GM13977 (cell line): ENCODE measurements at regions not wholly inside any gene's neighbourhood (a gene's known extent, or its start where the extent isn't known, plus 50 kb on each side); places are given as distances from the start of the nearest gene placed in this dataset.
"Not testable (repeated sequence)": the region's sequence is repeated elsewhere in the genome, so short reads cannot be mapped to it uniquely, and the experiment has no call there.

Experiments
- DNase-seq: peaks from one replicate; pipeline ENCODE4 v3.0.0; 2012; ENCODE audit warnings: low spot score
- in situ Hi-C: fragments of 300-500 bp; cut with MboI; formaldehyde crosslinking; loops from one replicate; pipeline ENCODE4 v1.12.0; 2022; ENCODE audit warnings: low sequenced_read_pairs, low pct_unique_long_range_greater_than_20kb, mixed read lengths, inconsistent platforms; ENCODE audit not compliant: unreplicated experiment
- TF ChIP-seq, protein P1 (sequence below): IDR thresholded peaks from 2 replicates; pipeline ENCODE4 v1.5.1; 2012; ENCODE audit warnings: mild to moderate bottlenecking, control low read depth; ENCODE audit not compliant: insufficient read depth; ENCODE audit errors: extremely low read depth, missing control alignments

- TF ChIP-seq, protein P1, sequence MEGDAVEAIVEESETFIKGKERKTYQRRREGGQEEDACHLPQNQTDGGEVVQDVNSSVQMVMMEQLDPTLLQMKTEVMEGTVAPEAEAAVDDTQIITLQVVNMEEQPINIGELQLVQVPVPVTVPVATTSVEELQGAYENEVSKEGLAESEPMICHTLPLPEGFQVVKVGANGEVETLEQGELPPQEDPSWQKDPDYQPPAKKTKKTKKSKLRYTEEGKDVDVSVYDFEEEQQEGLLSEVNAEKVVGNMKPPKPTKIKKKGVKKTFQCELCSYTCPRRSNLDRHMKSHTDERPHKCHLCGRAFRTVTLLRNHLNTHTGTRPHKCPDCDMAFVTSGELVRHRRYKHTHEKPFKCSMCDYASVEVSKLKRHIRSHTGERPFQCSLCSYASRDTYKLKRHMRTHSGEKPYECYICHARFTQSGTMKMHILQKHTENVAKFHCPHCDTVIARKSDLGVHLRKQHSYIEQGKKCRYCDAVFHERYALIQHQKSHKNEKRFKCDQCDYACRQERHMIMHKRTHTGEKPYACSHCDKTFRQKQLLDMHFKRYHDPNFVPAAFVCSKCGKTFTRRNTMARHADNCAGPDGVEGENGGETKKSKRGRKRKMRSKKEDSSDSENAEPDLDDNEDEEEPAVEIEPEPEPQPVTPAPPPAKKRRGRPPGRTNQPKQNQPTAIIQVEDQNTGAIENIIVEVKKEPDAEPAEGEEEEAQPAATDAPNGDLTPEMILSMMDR: no peak
- in situ Hi-C loops: no loop called here
- DNase-seq: no peak
These were observed 213.0 kb downstream of the SEC23IP start for GRCh38 chr10:120105492-120105891.

GRCh38 chr10:120108916-120109315, 216.4 kb downstream of the SEC23IP start:
- TF ChIP-seq, protein P1: no peak
- in situ Hi-C loops: no loop called here
- DNase-seq: no peak

- in situ Hi-C loops, DNase-seq: not testable (repeated sequence)
These were observed 217.2 kb downstream of the SEC23IP start for GRCh38 chr10:120109725-120110124.

DNA sequence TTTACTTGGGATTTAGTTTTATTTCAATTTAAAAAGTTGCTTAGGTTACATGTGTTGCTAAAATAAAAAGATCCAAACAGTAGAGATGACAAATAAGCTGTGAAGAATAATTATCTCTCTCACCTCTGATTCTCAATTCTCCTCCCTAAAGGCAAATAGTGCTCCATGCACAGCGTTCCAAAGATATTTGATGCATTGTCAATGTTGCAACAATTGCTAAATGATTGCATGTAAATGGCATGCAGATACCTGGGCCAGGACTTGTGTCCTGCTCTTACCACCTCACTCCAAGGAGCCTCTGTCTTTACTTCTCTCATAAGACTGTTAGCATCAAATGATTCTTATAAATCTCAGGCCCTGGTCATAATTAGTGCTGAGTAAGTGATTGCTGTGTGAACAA, 217.7 kb downstream of the SEC23IP start:
- in situ Hi-C loops: no loop called here
- no peak for DNase-seq
- TF ChIP-seq, protein P1: no peak

DNA sequence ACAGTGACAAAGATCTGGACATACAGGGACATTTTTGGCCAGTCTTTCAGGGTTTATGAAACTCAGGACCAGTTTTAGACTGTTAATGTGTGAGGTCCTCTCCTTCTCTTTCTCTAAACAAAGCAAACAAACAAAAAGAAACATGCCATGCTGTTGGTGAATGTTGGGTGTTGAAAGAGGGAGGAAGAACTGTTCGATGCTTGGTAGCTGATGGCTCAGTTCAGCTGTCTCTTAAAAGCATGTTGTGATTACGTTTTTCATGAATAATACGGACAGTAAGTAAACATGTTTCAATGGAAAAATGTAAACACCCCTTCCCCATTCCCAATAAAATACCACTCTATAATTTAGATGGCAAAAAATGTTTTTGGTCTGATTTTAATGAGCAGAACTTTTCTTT, 219.1 kb downstream of the SEC23IP start:
- in situ Hi-C loops: no loop called here
- TF ChIP-seq, protein P1: no peak

GRCh38 chr10:120112809-120113208, 220.3 kb downstream of the SEC23IP start:
- no peak for DNase-seq
- TF ChIP-seq, protein P1: no peak
- in situ Hi-C loops: no loop called here

More for the DNA sequence above, 219.1 kb downstream of the SEC23IP start:
- no peak for DNase-seq

GRCh38 chr10:120115959-120116358, 223.4 kb downstream of the SEC23IP start:
- TF ChIP-seq, protein P1: no peak
- in situ Hi-C loops: no loop called here

More at GRCh38 chr10:120115959-120116358, 223.4 kb downstream of the SEC23IP start:
- no peak for DNase-seq
